ENCODE measurements at regions not wholly inside any gene's neighbourhood (a gene's known extent, or its start where the extent isn't known, plus 50 kb on each side); places are given as distances from the start of the nearest gene placed in this dataset.

DNA sequence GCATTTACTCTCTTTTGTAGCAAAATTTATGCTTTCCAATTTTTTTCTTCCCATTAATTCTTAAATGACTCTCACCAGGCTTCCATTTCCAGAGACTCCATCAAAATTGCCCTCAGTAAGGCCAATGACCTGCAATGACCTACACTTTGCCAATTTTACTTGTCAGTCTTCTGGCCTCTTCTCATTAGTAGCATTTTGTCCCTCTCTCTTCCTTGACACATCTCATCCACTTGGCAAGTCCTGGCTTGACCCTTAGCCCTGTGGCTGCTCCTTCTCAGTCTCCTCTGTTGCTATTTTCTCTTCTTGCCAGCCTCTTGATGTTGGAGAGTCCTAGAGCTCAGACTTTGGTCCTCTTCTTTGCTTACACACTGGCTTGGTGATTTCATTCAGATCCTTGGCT is 166.1 kb upstream of the MTPN start:
- TF ChIP-seq GATA3 (IDR thresholded peaks at IDR 0.05; ENCODE audit: low read depth, low read length) (no peak), GATA2 (IDR thresholded peaks at IDR 0.05; ENCODE audit: low read depth, low read length) (no peak)

All from SH-SY5Y (cell line).